ENCODE measurements at regions not wholly inside any gene's neighbourhood (a gene's known extent, or its start where the extent isn't known, plus 50 kb on each side); places are given as distances from the start of the nearest gene placed in this dataset.

GRCh38 chr9:117487555-117488175 is 72.8 kb upstream of the ASTN2 start:
- TF ChIP-seq POLR2AphosphoS5 (IDR thresholded peaks at IDR 0.05) (no peak), CTCF (IDR thresholded peaks at IDR 0.05) (peak; percentile 44 to 78 (median 77))
